Breast epithelium (tissue), 4 donors: ENCODE measurements at regions not wholly inside any gene's neighbourhood (a gene's known extent, or its start where the extent isn't known, plus 50 kb on each side); places are given as distances from the start of the nearest gene placed in this dataset.
A peak's percentile ranks its signal among the peaks of the same experiment; 100 is the strongest.
"Not testable (repeated sequence)": the region's sequence is repeated elsewhere in the genome, so short reads cannot be mapped to it uniquely, and the experiment has no call there.

Source experiments
- DNase-seq, 2 donors: peaks; one replicate each; pipeline ENCODE4 v3.0.0-alpha.2; 2019; ENCODE audit warnings: low spot score in 2 of 2
- H3K27ac ChIP-seq, 2 donors: fragments of 200-600 bp; sonication (generic) in 1 of 2; one replicate each; pipeline ENCODE4 v1.5.1; 2016 to 2019; ENCODE audit warnings: mild to moderate bottlenecking in 1 of 2
- H3K27me3 ChIP-seq, 2 donors: fragments of 200-600 bp; sonication (generic) in 1 of 2; one replicate each; pipeline versions ENCODE4 v1.5.1 to v1.6.0; 2017 to 2019; ENCODE audit warnings: control low read depth in 1 of 2, mild to moderate bottlenecking in 1 of 2
- H3K36me3 ChIP-seq: fragments of 200-600 bp; one replicate; pipeline ENCODE4 v1.5.1; 2019
- H3K4me1 ChIP-seq, 2 donors: fragments of 200-600 bp; sonication (generic); one replicate each; pipeline ENCODE4 v1.5.1; 2016 to 2019; ENCODE audit warnings: control low read depth in 1 of 2
- H3K4me3 ChIP-seq, 3 donors: fragments of 200-600 bp; sonication (generic); 1 replicate in 2 of 3; 2 replicates in 1 of 3; pipeline ENCODE4 v1.5.1; 2016 to 2019; ENCODE audit warnings: mild to moderate bottlenecking in 3 of 3, moderate library complexity in 2 of 3
- H3K9me3 ChIP-seq, 2 donors: fragments of 200-600 bp; sonication (generic) in 1 of 2; one replicate each; pipeline ENCODE4 v1.5.1; 2016 to 2019; ENCODE audit warnings: control low read depth in 1 of 2
- CTCF ChIP-seq, 3 donors: fragments of 450-650 bp; IDR thresholded peaks; one replicate each; pipeline ENCODE4 v1.5.1; 2016 to 2017; ENCODE audit warnings: antibody characterized with exemption in 3 of 3, mild to moderate bottlenecking in 3 of 3, moderate library complexity in 3 of 3
- POLR2A ChIP-seq: fragments of 450-650 bp; IDR thresholded peaks from one replicate; pipeline ENCODE4 v1.6.1; 2016; ENCODE audit warnings: antibody characterized with exemption, mild to moderate bottlenecking, moderate library complexity
- POLR2AphosphoS5 ChIP-seq, 3 donors: sonication (generic); formaldehyde crosslinking; IDR thresholded peaks; one replicate each; pipeline ENCODE4 v1.6.1; 2017; ENCODE audit warnings: antibody characterized with exemption in 3 of 3
- intact Hi-C: fragments of 100-400 bp; cut with DNase I; formaldehyde crosslinking; loops from one replicate; pipeline ENCODE4 v1.15.1; 2023; ENCODE audit warnings: low total_unique reads

DNA sequence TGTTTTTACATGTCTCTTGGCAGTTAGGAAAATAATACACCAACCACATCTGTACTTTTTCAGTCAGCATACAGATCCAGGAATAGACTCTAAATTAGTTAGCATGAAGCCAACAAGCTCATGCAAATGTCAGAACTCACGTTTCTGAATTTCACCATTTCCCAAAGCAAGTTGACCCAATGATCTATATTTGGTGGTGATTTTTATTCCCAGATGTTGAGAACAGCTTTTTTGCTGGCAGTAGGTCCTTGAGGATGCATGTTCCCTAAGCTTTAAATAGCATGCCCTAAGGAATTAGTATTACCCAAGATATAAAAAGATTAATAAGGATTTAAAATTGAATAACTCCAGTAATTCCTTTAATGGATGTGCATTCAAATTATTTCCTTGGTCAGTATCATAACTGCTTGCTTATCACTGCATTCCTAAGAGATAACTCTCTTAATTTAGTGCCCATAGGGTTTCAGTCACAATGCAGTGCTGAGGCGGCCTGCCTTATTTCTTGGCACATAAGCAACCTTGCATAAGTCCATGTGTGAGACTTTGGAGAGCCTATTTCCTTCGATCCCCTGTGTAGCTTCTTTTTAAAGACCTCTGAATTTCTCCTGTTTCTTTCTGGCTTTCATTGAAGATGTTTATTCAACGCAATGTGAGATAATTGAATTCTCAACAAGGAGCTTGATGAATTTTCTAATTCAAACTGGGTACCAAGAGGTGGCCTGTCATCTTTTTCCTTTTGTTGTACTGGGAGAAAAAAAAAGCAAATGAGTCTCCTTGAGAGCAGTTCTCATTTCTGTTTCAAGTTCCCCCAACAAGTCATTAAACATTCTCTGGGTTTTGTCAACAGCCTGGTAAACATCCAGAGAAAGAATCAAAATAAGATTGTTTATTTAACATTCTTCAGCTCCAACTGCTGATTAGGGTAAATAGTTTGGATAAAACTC lies 135.3 kb upstream of the MEOX2 start:
- intact Hi-C loops, result no loop called here
- Histone ChIP-seq H3K4me1 (no peaks in the 10 kb centered on the region), H3K27me3 (no peaks in the 10 kb centered on the region), H3K9me3 (no peaks in the 10 kb centered on the region), H3K4me3 (no peak overlapping the region), H3K27ac (peak overlapping the region in 1 of 2 donors; percentile 12), H3K36me3 (no peaks in the 10 kb centered on the region)
- no peak for TF ChIP-seq POLR2A
- TF ChIP-seq POLR2AphosphoS5 (IDR thresholded peaks at IDR 0.05), result no peak
- TF ChIP-seq CTCF (IDR thresholded peaks at IDR 0.05), result no peak
- DNase-seq, result no peak

DNA sequence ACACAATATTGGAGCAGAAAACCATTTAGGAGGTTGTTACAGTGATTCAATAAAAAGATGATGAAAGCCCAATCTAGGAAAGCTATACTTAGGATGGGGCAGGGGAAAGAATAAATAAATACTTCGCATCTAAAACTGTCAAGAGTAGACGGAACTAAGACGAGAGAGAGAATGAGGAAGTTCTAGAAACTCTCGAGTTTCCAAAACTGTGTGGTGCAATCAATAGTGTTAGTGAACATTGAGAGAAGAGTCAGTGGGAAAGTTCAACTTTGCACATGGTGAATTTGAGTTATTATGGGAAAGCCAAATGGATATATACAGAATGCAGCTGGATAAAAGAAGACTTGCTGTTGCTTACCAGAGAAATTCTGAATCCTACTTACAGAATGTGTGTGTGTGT lies 133.8 kb upstream of the MEOX2 start:
- no peaks in the 10 kb centered on the region for H3K27me3 ChIP-seq
- no peaks in the 10 kb centered on the region for H3K4me1 ChIP-seq
- intact Hi-C loops, result no loop called here
- H3K36me3 ChIP-seq, result no peaks in the 10 kb centered on the region
- H3K4me3 ChIP-seq, result no peak overlapping the region
- no peaks in the 10 kb centered on the region for H3K9me3 ChIP-seq
- TF ChIP-seq POLR2A (no peak), POLR2AphosphoS5 (IDR thresholded peaks at IDR 0.05) (no peak), CTCF (IDR thresholded peaks at IDR 0.05) (no peak)
- no peak overlapping the region for H3K27ac ChIP-seq
- DNase-seq, result no peak

GRCh38 chr7:15816835-15817426 lies 130.4 kb upstream of the MEOX2 start:
- no peaks in the 10 kb centered on the region for H3K4me1 ChIP-seq
- H3K9me3 ChIP-seq, result no peaks in the 10 kb centered on the region
- no peak overlapping the region for H3K27ac ChIP-seq
- DNase-seq, result no peak
- no peak overlapping the region for H3K4me3 ChIP-seq
- TF ChIP-seq CTCF (IDR thresholded peaks at IDR 0.05) (no peak), POLR2A (no peak), POLR2AphosphoS5 (IDR thresholded peaks at IDR 0.05) (no peak)
- H3K36me3 ChIP-seq, result no peaks in the 10 kb centered on the region
- no peaks in the 10 kb centered on the region for H3K27me3 ChIP-seq
- intact Hi-C loops, result no loop called here

DNA sequence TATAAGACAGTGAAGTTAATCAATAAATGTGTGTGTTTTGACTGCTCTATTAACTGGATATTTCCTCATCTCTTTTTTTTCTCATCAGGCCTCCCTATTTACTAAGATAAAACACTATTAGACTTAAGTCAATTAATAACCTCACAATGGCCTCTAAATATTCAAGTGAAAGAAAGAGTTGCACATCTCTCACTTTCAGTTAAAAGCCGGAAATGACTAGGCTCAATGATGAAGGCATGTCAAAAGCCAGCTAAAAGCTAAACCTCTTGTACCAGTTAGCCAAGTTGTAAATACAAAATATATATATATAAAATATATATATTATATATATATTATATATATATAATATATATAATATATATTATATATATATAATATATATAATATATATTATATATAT lies 127.0 kb upstream of the MEOX2 start:
- H3K4me3 ChIP-seq, result no peak overlapping the region
- H3K4me1 ChIP-seq, result no peaks in the 10 kb centered on the region
- no peaks in the 10 kb centered on the region for H3K27me3 ChIP-seq
- no peak for DNase-seq
- no peak for TF ChIP-seq CTCF (IDR thresholded peaks at IDR 0.05)
- TF ChIP-seq POLR2AphosphoS5 (IDR thresholded peaks at IDR 0.05), result no peak
- no peak for TF ChIP-seq POLR2A
- intact Hi-C loops, result no loop called here
- H3K27ac ChIP-seq, result no peak overlapping the region
- no peaks in the 10 kb centered on the region for H3K36me3 ChIP-seq
- no peaks in the 10 kb centered on the region for H3K9me3 ChIP-seq

DNA sequence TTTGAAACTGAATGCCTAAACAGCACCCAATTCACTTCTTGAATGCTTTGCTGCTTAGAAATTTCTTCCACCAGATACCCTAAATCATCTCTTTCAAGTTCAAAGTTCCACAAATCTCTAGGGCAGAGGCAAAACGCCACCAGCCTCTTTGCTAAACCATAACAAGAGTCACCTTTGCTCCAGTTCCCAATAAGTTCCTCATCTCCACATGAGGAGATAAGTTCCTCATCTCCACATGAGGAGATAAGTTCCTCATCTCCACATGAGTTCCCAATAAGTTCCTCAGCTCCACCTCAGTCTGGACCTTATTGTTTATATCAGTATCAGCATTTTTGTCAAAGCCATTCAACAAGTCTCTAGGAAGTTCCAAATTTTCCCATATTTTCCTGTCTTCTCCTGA lies 123.9 kb upstream of the MEOX2 start:
- H3K4me3 ChIP-seq, H3K27me3 ChIP-seq, H3K27ac ChIP-seq, H3K36me3 ChIP-seq, H3K4me1 ChIP-seq, DNase-seq, intact Hi-C loops, H3K9me3 ChIP-seq: not testable (repeated sequence)

GRCh38 chr7:15809936-15810335 lies 123.5 kb upstream of the MEOX2 start:
- H3K4me1 ChIP-seq, H3K4me3 ChIP-seq, DNase-seq, H3K27ac ChIP-seq, intact Hi-C loops, H3K27me3 ChIP-seq, H3K36me3 ChIP-seq, H3K9me3 ChIP-seq: not testable (repeated sequence)
